Stimulated activated CD4-positive, alpha-beta T cell treated with anti-CD3 and anti-CD28 coated beads, Interleukin-12 subunit alpha, Interleukin-12 subunit beta, amount 100 ng/mL, for 4 hours (primary cell): ENCODE measurements at regions not wholly inside any gene's neighbourhood (a gene's known extent, or its start where the extent isn't known, plus 50 kb on each side); places are given as distances from the start of the nearest gene placed in this dataset.
"Not testable (repeated sequence)": the region's sequence is repeated elsewhere in the genome, so short reads cannot be mapped to it uniquely, and the experiment has no call there.

Experiments used
- DNase-seq: peaks from one replicate; pipeline ENCODE4 v3.0.0-alpha.2; 2020

DNA sequence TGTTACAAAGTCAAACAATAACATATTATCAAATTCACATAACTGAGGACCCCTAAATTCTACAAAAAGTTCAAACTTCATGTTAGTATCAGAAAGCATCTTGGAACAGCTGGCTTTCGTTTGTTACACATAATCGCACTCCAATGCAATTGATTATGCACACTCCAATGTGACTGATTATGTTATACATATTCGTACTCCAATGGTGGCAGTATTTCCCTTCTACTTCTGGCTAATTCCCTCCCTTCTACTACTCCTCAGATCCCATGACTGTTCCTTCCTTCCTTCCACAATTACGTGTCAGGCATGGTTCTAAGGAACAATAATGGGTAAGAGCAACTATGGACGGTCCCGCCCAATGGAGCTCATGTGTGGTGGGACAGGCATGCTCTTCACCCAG is 137.1 kb upstream of the CCDC150 start:
- no peak for DNase-seq

DNA sequence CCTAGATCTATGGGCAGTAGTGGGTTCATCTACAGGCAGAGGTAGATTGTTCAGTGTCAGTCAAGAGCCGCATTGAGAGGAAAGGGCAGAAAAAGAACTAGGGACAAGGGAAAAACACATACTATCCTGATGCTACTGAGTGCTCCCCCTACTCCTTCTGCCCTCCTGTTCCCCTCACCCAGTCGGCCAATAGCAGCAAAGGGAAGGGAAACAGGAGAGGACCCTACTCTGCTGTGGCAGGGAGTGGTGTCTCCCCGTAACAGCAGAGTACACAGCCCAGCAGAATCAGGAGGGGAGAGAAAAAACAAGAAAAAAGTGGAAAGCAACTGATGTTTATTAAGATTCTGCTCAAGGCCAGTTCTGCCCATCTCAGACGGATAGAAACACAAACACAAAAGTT is 136.1 kb upstream of the CCDC150 start:
- no peak for DNase-seq

DNA sequence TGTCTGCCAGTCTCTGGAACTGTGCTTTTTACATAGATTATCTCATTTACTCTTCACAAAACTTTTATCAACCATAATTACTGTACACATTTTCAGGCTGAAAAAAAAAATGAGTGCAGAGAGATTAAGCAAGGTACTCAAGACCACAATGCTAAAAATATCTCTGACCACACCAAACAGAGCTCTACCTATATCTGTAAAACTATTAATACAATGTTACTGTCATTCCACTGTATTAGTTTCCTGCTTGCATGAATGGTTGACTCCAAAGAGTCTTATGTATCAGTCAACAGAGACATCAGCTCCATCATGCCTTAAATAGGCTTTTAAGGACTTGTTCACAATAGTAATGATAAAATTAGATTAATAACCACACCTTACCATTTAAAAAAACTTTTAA is 134.7 kb upstream of the CCDC150 start:
- DNase-seq: no peak

DNA sequence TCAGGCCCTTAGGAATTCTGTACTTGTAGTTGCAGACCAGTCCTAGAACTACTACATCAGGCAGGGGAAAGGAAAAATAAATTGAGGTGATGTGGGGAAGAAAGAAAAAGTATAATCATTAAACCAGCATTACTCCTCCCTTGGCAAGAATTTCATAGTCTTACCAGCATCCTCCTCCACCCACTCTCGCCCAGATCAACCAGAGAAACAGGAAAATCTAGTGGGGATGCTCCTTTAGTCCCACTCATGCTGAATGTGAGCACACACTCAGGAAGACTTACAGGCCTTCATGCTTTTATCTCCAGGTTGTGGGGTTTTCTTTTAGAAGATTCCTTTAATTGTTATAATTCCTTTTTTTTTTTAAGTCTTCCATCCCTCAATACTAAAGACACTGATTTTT is 129.3 kb upstream of the CCDC150 start:
- no peak for DNase-seq

DNA sequence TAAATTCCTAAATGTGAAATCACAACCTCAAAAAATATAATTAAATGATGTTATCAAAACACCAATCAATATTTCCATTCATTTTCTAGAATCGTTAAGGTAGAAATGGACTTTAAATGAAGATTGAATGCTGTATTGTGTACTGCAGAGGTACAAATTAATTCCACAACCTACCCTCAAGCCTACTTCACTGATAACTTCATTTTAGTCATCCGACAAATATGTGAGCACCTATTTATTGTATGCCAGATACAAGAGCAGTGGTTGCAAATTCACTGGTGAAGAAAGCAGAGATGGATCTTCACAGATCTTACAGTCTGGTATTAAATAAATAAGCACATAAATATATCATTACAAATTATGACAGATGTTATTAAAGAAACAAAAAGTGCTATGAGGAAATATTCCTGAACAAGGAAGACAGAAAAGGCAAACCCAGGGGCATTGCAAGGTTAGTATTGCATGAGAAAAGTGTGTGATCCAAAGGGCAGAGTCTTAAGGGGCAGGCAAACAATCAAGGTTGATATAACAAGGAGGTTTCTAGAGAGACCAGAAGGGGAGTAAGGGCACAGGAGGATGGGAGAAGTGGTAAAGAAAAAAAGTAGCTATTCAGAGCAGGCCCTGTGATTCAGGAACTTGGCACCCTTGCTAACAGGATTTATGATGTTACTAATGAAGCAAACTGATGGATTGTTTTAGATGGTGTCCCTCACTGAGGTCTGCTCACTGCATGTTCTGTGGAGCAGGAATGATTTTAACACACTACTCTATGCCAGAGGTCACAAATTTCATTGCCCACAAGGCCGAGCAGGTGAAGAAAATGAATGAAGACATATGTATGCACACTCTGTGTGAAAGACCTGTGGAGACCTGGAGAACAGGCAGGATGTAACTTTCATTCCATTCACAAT is 128.0 kb upstream of the CCDC150 start:
- no peak for DNase-seq

DNA sequence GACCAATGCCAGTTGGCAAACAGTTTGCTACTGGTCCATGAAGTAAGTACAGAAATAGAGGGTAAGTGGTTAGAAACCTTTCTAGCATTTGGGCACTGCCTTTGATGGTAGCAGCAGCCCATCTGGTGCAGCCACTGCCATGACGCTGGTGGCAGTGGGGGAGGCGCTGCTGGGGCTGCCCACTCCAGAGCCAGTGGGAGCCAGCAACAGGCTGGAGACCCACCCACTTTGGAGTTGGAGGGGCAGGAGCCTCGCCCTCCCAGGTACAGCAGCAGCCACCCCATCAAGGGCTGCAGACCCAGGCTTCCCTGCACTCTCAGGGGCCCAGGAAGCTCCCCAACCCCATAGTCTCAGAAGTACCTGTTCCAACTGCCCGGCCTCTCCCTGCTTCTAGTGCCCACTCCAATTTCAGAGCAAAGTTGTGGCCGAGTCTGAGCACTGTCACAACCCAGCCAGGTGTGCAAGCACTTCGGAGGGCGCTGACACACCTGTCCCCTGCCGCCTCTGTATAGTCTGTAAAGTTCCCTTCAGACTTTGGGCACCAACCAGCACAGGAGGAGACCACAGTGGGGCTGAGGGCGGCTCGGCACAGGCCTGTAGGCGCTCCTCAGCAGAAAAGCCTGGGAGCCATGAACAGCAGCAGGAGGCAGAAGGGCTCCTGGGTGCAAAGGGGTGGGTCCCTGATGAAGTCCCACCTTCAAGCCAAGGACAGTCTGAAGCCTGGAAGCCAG is 125.6 kb upstream of the CCDC150 start:
- no peak for DNase-seq

DNA sequence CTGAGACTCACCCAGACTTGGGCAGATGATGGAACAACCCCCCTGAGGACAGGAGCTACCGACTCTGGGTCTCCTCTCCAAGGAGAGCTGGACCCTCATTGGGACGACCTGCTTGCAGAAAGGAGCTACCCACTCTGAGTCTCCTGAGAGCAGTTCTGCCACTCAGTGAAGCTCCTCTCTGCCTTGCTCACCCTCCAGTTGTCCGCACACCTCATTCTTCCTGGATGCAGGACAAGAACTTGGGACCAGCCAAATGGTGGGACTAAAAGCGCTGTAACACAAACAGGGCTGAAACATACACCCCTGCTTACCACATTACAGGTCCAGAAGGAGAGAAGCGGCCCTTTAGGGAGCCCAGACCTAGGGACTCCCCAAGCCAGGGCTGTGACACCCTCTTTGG is 124.9 kb upstream of the CCDC150 start:
- no peak for DNase-seq

DNA sequence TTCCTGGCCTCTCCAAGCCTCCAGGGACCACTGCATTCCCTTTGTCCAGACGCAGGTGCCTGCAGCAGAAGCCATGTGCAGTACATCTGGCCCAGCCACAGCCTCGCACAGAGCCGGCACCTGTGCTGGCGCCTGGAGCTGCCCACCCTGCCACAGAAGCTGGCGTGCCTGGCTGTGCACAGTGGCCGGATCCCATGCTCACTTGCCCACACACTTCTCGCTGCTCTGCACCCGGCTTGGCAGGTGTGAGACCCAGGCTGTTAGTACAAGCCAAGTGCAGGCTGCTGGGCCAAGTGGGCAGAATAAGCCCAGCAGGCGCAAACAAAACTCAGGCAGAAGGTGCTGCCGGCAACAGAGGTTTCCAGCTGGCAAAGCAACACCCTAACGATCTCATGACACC is 124.5 kb upstream of the CCDC150 start:
- no peak for DNase-seq

DNA sequence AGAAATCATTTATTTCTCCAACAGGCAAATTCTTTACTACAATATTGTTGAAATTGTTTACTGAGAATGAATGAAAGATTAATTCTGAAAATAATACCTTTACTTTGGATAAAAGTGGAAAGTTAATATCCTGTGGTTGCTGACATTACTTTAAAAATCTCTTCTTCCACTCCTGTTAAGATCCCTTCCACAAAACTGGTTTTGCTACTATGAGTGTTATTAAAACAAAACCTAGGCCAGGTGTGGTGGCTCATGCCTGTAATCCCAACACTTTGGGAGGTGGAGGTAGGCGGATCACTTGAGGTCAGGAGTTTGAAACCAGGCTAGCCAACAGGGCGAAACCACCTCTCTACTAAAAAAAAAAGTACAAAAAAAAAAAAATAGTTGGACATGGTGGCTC is 123.9 kb upstream of the CCDC150 start:
- DNase-seq: no peak

DNA sequence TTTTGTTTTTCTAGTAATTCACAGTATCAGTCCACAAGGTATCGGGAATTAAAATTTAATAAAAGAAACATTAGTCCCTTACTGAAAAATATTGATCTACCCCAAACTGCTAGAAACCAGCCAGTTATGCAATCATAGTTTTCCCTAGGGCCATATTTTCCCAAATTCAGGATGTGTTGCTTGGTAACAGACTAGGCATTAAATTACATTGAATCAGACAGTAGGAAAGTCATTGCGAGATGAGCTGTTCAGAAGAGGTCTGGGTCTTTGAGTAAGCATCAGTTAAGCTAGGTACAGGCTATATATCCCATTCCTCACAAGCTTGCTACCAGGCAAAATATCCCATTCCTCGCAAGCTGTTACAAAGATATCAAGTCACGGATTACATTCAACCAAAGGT is 123.0 kb upstream of the CCDC150 start:
- DNase-seq: no peak

DNA sequence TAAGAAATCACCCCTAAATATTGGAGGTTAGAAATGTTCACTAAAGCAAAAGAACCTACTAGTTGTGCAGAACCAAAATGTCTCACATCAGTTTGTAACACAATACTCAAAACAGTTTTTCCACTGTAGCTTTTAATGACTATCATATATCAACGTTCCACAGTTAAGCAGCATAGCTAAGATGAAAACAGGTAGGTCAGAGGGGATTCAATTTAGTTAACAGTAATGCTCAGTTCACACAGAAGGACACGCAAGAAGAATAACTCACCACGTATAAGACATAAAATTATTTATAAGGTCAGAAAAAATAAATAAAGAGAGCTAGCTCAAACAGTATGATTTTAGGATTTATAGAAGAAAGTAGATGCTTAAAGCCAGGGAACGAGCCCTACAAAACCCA is 118.9 kb upstream of the CCDC150 start:
- no peak for DNase-seq

DNA sequence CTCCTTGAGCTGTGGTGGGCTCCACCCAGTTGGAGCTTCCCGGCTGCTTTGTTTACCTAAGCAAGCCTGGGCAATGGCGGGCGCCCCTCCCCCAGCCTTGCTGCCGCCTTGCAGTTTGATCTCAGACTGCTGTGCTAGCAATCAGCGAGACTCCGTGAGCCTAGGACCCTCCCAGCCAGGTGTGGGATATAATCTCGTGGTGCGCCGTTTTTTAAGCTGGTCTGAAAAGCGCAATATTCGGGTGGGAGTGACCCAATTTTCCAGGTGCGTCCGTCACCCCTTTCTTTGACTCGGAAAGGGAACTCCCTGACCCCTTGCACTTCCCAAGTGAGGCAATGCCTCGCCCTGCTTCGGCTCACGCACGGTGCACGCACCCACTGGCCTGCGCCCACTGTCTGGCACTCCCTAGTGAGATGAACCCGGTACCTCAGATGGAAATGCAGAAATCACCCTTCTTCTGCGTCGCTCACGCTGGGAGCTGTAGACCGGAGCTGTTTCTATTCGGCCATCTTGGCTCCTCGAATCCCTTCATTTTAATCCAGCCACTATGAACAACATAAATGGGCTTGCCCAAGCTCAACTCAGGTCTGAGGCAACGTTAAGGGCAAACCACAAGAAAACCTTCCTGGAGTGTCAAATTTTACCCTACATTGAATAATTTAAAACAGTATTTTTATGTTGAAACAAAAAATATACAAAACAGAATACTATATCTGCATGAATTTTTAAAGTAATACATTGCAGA is 112.4 kb upstream of the CCDC150 start:
- DNase-seq: not testable (repeated sequence)

DNA sequence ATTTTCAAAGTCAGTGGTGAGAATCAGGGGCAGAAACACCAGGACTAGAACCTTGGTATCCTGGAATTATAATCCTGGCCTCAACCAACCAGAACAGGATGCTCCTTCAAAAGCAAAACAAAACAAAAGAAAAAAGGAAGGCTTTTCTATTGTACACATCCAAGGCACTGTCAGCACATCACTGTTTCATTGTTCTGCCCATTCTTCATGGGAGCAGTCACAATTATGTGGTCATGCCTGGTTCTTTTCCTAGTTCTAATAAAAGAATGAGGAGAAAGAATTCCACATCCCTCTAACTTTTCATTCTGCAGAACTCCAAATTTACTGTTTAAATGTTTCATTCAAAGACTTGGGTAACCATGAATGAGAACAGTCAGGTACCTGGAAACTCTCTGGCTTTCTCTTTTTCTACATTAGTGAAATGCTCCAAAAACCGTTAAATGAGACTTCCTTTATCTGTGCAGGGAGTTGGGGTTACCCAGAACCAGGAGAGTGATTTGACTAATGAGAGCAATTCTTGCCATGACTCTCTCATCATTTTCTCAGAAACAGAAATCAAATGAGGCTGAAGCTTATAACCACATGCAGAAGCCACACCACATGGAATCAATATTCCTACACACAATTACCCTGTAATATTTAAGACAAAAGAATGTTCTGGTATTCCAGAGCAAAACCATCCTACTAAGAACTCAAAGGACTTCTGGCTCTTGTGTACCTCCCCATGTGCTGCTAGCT is 110.9 kb upstream of the CCDC150 start:
- no peak for DNase-seq

DNA sequence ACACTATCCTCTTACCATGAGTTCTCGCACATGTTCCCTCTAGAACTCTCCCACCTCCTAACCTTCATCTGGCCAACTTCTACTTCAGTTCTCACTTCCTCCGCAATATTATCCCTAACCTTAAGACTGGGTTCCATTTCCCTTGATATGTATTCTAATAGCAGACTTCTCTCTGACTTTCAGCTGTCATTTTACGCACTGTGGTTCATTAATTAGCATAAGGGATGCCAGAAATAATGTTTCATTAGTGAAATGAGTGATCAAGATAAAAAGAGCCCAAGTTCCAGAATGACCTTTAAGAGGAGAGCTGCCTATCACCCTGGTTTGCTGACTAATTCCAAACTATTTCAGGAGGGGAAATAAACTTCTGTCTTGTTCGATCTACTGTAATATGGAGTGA is 108.6 kb upstream of the CCDC150 start:
- DNase-seq: no peak

DNA sequence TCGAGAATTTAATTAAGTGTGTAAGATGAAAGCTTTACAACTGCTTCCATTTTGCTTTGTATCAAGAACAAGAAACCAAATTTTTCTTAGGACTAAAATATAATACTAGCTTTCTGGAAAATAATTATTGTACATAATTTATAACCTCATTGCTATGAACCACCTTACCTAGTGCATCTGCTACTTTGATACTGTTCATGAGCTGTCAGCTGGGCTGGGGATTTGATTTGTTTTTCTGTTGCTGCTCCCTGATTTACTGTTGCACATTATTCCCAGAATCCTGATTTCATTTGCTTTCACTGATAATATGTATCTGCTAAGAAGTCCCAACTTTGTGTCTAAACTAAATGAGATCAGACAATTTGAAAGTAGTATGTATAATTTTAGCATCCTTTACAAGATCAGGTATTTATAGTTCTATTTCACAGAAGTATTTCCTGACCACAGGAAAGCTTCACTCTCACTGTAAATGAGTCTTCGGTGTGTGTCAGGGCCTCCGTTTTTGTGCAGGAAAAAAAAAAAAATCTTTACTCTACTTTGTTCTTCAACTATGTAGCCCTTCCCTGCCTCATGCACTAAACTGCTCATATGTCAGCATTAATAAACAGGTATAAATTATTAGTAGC is 105.6 kb upstream of the CCDC150 start:
- no peak for DNase-seq

DNA sequence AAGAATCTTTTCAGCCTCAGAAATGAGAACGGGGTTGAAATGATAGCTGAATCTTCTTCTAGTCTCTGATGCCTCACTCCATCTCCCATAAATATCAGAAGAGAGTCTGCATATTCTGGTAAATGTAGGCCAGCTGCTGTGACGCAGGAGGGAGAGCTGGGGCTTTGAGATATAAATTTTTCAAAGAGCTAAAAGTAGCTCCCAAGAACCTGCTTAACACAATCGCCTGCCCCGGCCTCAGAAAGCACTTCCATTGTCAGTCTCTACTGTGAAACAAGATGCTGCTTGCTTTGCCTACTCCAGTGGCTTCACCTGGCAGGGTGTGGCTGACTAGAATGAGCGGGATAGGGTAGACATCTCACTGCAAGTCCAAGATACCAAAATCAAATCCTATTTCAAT is 105.0 kb upstream of the CCDC150 start:
- no peak for DNase-seq

DNA sequence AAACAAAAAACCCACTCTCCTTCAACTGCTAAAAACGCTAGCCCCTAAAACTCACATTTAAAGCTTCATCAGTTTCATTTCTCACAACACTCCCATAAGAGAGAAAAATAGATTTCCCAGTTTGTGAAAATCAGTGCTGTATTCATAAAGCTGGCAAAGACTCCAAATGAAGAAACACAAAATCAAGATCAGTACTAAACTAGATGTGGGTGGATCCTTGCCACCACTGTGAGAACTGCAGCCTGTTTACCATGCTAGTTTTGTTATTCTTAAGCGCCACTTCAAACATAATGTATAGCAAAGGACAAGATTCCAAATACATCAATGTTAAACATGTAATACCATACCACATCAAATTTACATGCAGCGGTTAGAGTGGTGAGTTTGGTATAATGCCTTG is 104.5 kb upstream of the CCDC150 start:
- no peak for DNase-seq

DNA sequence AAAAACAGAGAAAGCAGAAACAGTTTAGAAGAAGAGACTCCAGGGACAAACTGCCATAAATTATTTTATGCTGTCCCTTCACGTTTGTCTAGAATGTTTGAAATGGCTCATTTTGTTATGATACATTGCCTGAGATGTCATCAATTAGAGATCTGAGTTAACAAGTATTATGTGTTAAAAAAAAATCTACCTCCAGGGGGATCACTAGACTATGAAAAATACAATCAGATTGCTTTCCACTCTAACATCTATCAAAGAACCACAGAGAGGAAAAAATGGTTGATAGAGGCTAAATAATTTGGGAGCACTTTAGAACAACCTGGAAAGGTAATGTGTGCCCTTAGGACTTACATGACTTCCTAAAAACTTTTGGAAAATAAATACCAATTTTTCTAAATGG is 103.8 kb upstream of the CCDC150 start:
- DNase-seq: no peak

DNA sequence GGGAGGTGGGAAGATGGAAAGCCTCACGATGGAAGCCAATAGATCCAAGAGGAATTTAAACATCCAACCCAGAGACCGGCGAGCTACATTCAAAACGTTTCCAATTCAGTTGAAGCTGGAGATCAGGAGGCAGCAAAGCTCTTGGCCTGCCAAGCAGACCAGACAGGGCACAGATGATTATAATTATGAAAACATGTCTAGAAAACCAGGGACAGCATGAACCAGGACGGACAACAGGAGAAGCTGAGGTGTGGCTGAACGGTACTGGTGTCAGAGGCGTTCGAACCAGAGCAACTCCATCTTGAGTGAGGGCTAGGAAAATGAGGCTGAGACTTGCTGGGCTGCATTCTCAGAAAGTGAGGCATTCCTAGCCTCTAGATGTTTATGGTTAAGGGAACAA is 102.2 kb upstream of the CCDC150 start:
- DNase-seq: no peak

DNA sequence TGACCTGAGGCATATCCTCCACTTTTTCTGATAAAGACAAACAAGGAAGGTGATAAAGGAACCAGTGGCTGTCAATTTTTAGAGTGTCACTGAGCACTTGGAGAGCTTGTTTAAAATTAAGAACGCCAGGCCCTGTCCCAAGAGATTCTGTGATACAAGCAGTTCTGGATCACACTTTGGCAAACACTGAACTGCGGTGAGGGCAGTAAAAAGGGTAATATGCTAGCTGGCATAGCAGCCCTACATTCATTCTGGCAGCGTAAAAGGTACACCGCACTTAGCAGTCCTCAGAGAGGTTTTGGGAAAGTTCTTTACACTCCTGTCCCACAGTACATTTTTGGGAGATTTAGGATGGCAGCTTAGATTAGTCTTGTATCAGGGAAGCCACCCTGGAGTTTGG is 101.3 kb upstream of the CCDC150 start:
- DNase-seq: no peak

DNA sequence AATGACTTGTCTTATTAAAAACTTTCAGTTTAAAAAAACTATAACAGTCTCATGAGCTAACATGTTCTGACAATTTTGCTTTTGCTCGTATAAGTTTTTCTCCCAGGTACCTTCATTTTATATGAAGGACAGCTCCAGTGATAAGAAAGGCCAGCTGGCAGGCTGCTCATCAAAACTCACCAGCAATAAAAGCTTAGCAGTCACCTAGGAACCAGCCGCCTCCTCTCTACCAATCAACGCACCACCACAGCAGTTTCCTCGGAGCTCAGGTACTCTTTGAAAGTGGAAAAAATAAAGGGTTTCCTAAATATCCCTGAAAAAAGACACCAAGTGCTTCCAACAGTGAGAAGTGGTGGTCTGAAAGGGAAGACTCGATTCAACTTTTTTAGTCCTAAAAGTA is 100.9 kb upstream of the CCDC150 start:
- no peak for DNase-seq

DNA sequence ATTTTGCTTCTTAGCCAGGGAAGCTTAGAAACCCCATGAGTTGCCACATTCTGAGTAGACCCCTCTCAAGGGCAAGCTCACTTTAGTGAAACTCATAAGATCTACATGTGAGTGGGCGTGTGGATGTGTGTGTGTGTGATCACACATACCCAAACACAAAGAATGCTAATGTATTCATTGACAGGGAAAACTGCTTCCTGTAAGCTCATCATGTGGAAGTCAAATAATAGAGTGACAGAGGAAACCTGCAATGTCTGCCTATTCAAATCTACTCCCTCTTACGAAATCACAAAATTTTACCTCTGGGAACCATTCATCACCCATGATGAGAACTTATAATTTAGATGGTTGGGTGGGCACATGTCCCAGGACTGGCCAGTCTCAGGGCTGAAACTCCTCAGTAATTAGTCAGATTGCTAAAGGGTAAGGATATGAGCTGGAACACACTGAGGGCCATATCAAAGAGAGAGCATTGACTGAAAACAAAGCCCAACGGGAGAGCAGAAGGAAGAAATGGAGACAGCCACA is 94.5 kb upstream of the CCDC150 start:
- DNase-seq: no peak
